Smooth muscle cell (in vitro differentiated cells): ENCODE measurements at regions not wholly inside any gene's neighbourhood (a gene's known extent, or its start where the extent isn't known, plus 50 kb on each side); places are given as distances from the start of the nearest gene placed in this dataset.

Experiments used
- DNase-seq: peaks from one replicate; lab custom pipeline; 2025; ENCODE audit not compliant: unreplicated experiment; lab: John Stamatoyannopoulos, UW
- H2AFZ ChIP-seq: fragments of 200-600 bp; sonication (generic); 2 replicates; pipeline ENCODE4 v1.6.0; 2016; ENCODE audit warnings: antibody characterized with exemption, low read depth, mild to moderate bottlenecking
- H3F3A ChIP-seq: fragments of 200-600 bp; sonication (generic); 2 replicates; pipeline ENCODE4 v1.6.0; 2017; ENCODE audit warnings: antibody characterized with exemption, low read depth
- H3K27ac ChIP-seq: fragments of 200-600 bp; sonication (generic); 2 replicates; pipeline ENCODE4 v1.5.1; 2016; ENCODE audit warnings: low read depth, mild to moderate bottlenecking
- H3K27me3 ChIP-seq: fragments of 200-600 bp; sonication (generic); 2 replicates; pipeline ENCODE4 v1.6.1; 2016; ENCODE audit warnings: low read depth, mild to moderate bottlenecking
- H3K36me3 ChIP-seq: fragments of 200-600 bp; sonication (generic); 2 replicates; pipeline ENCODE4 v1.5.1; 2016; ENCODE audit warnings: low read depth
- H3K4me1 ChIP-seq: fragments of 200-600 bp; sonication (generic); 2 replicates; pipeline ENCODE4 v1.5.1; 2016; ENCODE audit warnings: low read depth
- H3K4me2 ChIP-seq: fragments of 200-600 bp; sonication (generic); 2 replicates; pipeline ENCODE4 v1.6.0; 2016; ENCODE audit warnings: mild to moderate bottlenecking
- H3K4me3 ChIP-seq: fragments of 200-600 bp; sonication (generic); 2 replicates; pipeline ENCODE4 v1.5.1; 2016; ENCODE audit warnings: mild to moderate bottlenecking
- H3K79me2 ChIP-seq: fragments of 200-600 bp; sonication (generic); 2 replicates; pipeline ENCODE4 v1.6.0; 2016; ENCODE audit warnings: low read depth, mild to moderate bottlenecking
- H3K9ac ChIP-seq: fragments of 200-600 bp; sonication (generic); 2 replicates; pipeline ENCODE4 v1.6.0; 2016; ENCODE audit warnings: low read depth
- H3K9me3 ChIP-seq: fragments of 200-600 bp; sonication (generic); replicated peaks from 2 replicates; pipeline ENCODE4 v1.5.1; 2016; ENCODE audit warnings: low read depth
- H4K20me1 ChIP-seq: fragments of 200-600 bp; sonication (generic); 2 replicates; pipeline ENCODE4 v1.6.0; 2016; ENCODE audit warnings: low read depth
- CTCF ChIP-seq: fragments of 200-600 bp; sonication (generic); IDR thresholded peaks from 2 replicates; pipeline ENCODE4 v1.5.1; 2017; ENCODE audit warnings: borderline replicate concordance, mild to moderate bottlenecking, antibody characterized with exemption; ENCODE audit not compliant: insufficient read depth, poor library complexity, severe bottlenecking
- WGBS: methylation state at CpG from one replicate; pipeline ENCODE4 v1.1.7; 2016; ENCODE audit warnings: low lambda C conversion rate; 5-methylcytosine and 5-hydroxymethylcytosine counted together

- Histone ChIP-seq H3K9ac (no peak overlapping the region), H3K27me3 (no peaks in the 10 kb centered on the region), H3K4me2 (no peak overlapping the region), H3K27ac (no peak overlapping the region), H3K9me3 (no peaks in the 10 kb centered on the region), H3F3A (peaks cover 9% of the 10 kb centered on the region), H3K4me3 (no peak overlapping the region), H4K20me1 (no peaks in the 10 kb centered on the region), H3K79me2 (no peaks in the 10 kb centered on the region), H3K36me3 (no peaks in the 10 kb centered on the region), H2AFZ (no peak overlapping the region), H3K4me1 (no peaks in the 10 kb centered on the region)
- WGBS, result 57% methylated on average over 6 of the region's 7 CpGs
- no peak for DNase-seq
- TF ChIP-seq CTCF, result no peak
Measured at GRCh38 chrX:68940601-68941000, 111.8 kb downstream of the EFNB1 start.

- no peak overlapping the region for H3K27ac ChIP-seq
- H3K4me3 ChIP-seq, result no peak overlapping the region
- H3K9ac ChIP-seq, result no peak overlapping the region
- H3K27me3 ChIP-seq, result no peaks in the 10 kb centered on the region
- 85% methylated on average over 8 of the region's 8 CpGs for WGBS
- H3K4me2 ChIP-seq, result no peak overlapping the region
- no peak overlapping the region for H2AFZ ChIP-seq
- H3K9me3 ChIP-seq, result no peaks in the 10 kb centered on the region
- TF ChIP-seq CTCF, result no peak
- H3K79me2 ChIP-seq, result no peaks in the 10 kb centered on the region
- H3F3A ChIP-seq, result peaks cover 9% of the 10 kb centered on the region
- no peaks in the 10 kb centered on the region for H3K36me3 ChIP-seq
- no peaks in the 10 kb centered on the region for H4K20me1 ChIP-seq
- no peak for DNase-seq
- no peaks in the 10 kb centered on the region for H3K4me1 ChIP-seq
Measured at GRCh38 chrX:68939868-68940267, 111.0 kb downstream of the EFNB1 start.

- no peak for DNase-seq
- no peaks in the 10 kb centered on the region for H3K79me2 ChIP-seq
- H3K36me3 ChIP-seq, result no peaks in the 10 kb centered on the region
- H3F3A ChIP-seq, result peaks cover 9% of the 10 kb centered on the region
- H3K4me2 ChIP-seq, result no peak overlapping the region
- WGBS, result 56% methylated on average over 4 of the region's 4 CpGs
- H3K4me3 ChIP-seq, result no peak overlapping the region
- H3K9me3 ChIP-seq, result no peaks in the 10 kb centered on the region
- no peaks in the 10 kb centered on the region for H4K20me1 ChIP-seq
- H3K27ac ChIP-seq, result peak overlapping the region; percentile 60
- H2AFZ ChIP-seq, result no peak overlapping the region
- no peak overlapping the region for H3K9ac ChIP-seq
- no peaks in the 10 kb centered on the region for H3K27me3 ChIP-seq
- H3K4me1 ChIP-seq, result no peaks in the 10 kb centered on the region
- TF ChIP-seq CTCF, result no peak
Measured at GRCh38 chrX:68938244-68939004, 109.6 kb downstream of the EFNB1 start.

- Histone ChIP-seq H3K4me3 (no peak overlapping the region), H3K9ac (no peak overlapping the region), H3K4me2 (no peak overlapping the region), H3K4me1 (no peaks in the 10 kb centered on the region), H2AFZ (no peak overlapping the region), H3K36me3 (no peaks in the 10 kb centered on the region), H3K79me2 (no peaks in the 10 kb centered on the region), H3F3A (peaks cover 9% of the 10 kb centered on the region), H3K9me3 (no peaks in the 10 kb centered on the region), H3K27me3 (no peaks in the 10 kb centered on the region), H3K27ac (no peak overlapping the region), H4K20me1 (no peaks in the 10 kb centered on the region)
- 59% methylated on average over 2 of the region's 2 CpGs for WGBS
- TF ChIP-seq CTCF, result no peak
- DNase-seq, result no peak
Measured at GRCh38 chrX:68937581-68937980, 108.8 kb downstream of the EFNB1 start.
